ENCODE measurements at regions not wholly inside any gene's neighbourhood (a gene's known extent, or its start where the extent isn't known, plus 50 kb on each side); places are given as distances from the start of the nearest gene placed in this dataset.
"Not testable (repeated sequence)": the region's sequence is repeated elsewhere in the genome, so short reads cannot be mapped to it uniquely, and the experiment has no call there.

DNA sequence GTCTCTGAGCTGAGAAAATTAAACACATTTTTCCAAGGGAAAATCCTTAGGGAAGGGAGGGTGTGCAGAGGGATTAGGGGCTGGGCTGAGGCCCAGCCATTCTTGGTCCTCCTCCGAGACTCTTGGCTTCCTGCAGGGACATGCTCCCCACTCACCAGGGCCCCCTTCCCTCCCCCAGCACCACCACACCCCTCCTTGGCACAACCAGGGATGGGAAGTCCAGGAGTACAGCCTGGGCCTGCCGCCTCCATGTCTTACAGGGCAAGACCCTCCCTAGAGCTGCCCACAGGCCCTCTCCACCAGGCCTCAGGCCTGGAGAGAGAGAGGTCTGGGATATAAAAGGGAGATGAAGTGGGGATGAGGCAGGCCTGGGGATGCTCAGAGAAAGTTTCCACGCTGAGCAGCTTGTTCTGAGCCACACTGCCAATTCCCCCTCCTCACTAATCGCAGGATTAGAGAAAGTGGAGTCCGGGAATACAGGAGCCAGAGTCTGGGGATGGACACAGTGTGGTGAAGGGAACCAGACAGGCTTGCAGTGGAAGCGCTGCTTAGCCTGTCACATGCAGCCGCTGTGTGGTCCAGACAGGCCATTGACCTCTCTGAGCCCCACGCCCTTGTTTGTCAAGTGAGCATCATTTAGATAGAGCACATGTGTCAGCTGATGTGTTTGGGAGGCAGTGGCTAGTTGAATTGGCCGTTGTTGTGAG, 105.5 kb downstream of the MRPL14 start:
- no peak for DNase-seq (ENCODE audit: low spot score)
- Mint-ChIP-seq H3K27ac (no peak overlapping the region), H3K4me1 (ENCODE audit: low read depth) (no peaks in the 10 kb centered on the region), H3K27me3 (ENCODE audit: low read depth) (peaks cover 3% of the 10 kb centered on the region), H3K4me3 (no peak overlapping the region), H3K9me3 (no peaks in the 10 kb centered on the region), H3K36me3 (ENCODE audit: low read depth) (no peaks in the 10 kb centered on the region)

DNA sequence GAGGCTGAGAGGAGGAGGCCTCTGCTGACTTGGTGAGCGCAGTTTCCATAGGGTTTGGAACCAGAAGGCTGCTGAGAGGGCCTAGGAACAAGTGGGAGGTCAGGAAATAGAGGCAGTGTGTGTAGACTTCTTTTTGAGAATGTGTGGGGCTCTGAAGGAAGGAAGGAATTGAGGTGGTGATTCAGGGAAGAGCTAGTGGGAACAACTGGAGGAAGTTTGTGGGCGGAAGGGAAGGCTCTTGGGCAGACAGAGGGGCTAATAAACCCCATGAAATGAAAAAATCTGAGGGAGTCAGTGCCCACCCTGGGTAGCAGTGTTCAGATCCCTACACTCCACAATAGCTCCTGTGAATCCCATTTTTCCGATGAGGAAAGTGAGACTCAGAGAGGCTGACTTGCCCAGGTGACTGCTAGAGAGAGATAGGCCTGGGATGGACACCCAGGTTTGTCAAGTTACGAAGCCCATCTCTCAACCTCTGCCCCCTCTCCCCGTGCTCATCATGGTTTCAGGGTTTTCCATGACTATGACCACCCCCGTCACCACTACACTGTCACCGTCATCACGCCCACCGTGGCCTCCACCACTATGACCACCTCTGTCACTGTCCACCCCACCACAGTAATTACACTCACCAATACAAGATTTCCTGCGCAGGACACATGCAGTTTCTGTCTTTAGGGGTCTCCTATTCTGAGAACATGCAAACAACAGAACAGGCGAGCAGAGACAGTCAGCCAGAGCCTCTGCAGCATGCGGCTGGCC, 106.4 kb downstream of the MRPL14 start:
- H3K36me3 Mint-ChIP-seq (ENCODE audit: low read depth): no peaks in the 10 kb centered on the region
- H3K4me3 Mint-ChIP-seq: no peak overlapping the region
- H3K27me3 Mint-ChIP-seq (ENCODE audit: low read depth): no peaks in the 10 kb centered on the region
- H3K9me3 Mint-ChIP-seq: no peaks in the 10 kb centered on the region
- no peak overlapping the region for H3K27ac Mint-ChIP-seq
- DNase-seq (ENCODE audit: low spot score): no peak
- H3K4me1 Mint-ChIP-seq (ENCODE audit: low read depth): no peaks in the 10 kb centered on the region

DNA sequence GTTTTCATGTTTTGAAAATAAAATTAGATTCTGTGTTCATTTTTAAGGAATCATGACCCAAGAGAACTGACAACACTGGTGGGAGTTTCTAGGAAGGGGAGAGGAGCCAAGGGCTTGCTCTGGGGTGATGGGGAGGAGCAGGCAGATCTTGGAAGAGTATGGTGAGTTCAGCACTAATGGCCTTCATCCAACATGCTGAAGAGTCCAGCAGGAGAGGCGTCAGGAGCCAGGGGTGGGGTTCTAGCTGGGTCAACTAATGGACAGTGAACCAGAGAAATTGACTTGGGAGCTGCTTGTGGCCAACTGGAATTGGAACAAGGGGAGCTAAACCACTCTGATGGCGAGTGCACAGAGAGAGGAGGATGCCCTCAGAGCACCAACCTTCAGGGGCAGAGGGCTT, 107.1 kb downstream of the MRPL14 start:
- Mint-ChIP-seq H3K27me3 (ENCODE audit: low read depth) (no peaks in the 10 kb centered on the region), H3K36me3 (ENCODE audit: low read depth) (no peaks in the 10 kb centered on the region), H3K4me3 (no peak overlapping the region), H3K27ac (no peak overlapping the region), H3K4me1 (ENCODE audit: low read depth) (no peaks in the 10 kb centered on the region), H3K9me3 (no peaks in the 10 kb centered on the region)
- no peak for DNase-seq (ENCODE audit: low spot score)

DNA sequence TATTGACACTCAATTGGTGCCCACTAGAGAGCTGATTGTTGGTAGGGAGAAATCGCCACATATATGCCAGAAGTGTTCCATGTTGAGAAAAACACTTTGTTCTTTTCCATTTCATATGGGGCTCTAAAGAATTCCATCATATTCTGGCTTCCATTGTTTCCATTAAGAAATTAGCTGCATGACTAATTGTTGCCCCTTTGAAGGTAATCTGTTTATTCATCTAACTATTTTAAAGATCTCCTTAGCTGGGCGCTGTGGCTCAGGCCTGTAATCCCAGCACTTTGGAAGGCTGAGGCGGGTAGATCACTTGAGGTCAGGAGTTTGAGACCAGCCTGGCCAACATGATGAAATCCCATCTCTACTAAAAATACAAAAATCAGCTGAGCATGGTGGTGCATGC, 109.9 kb downstream of the MRPL14 start:
- DNase-seq (ENCODE audit: low spot score); H3K27me3 Mint-ChIP-seq (ENCODE audit: low read depth); H3K4me3 Mint-ChIP-seq; H3K9me3 Mint-ChIP-seq; H3K4me1 Mint-ChIP-seq (ENCODE audit: low read depth); H3K27ac Mint-ChIP-seq; H3K36me3 Mint-ChIP-seq (ENCODE audit: low read depth): not testable (repeated sequence)

DNA sequence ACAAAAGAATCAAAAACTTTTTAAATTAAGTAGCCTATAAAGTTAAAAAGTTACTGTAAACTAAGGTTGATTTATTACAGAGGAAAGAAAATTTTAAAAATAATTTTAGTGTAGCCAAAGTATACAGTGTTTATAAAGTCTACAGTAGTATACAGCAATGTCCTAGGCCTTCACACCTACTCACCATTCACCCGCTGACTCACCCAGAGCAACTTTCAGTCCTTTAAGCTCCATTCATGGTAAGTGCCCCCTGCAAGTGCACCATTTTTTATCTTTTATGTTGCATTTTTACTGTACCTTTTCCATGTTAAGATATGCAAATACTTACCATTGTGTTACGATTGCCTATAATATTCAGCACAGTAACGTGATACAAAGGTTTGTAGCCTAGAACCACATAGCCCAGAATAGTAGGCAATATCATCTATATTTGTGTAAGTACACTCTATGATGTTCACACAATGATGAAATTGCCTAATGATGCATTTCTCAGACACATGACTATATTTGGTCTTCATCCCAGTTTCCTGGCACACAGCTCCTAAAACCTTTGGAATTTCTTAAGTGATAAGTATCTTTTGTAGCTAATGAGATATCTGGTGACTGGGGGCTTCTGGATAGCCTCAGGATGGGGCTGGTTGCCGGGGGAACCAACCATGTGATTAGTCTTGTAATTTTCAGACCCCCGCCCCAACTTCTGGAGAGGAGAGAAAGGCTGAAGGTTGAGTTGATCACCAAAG, 111.0 kb downstream of the MRPL14 start:
- Mint-ChIP-seq H3K27ac (no peak overlapping the region), H3K36me3 (ENCODE audit: low read depth) (no peaks in the 10 kb centered on the region), H3K27me3 (ENCODE audit: low read depth) (peaks cover 9% of the 10 kb centered on the region), H3K9me3 (no peaks in the 10 kb centered on the region), H3K4me1 (ENCODE audit: low read depth) (no peaks in the 10 kb centered on the region), H3K4me3 (no peak overlapping the region)
- no peak for DNase-seq (ENCODE audit: low spot score)

DNA sequence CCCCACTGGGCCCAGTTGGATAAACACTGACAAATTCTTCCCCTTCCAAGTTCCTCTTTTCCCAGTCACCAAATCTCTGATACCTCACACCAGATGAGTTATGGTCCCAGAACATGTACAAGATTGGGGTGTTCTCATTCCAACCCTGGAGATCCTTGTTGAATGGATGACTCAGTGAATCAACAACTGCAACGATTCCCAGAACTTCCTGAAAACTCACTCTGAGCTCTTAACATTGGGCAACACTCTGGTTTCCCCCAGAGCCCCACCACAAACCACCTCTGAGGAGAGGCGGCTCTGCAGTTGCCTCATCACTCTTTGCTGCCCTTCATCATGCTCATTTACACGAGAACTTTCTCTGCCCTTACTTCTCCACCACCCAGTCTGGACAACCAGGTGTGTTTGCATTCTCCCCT, 115.2 kb downstream of the MRPL14 start:
- no peaks in the 10 kb centered on the region for H3K36me3 Mint-ChIP-seq (ENCODE audit: low read depth)
- no peak overlapping the region for H3K4me3 Mint-ChIP-seq
- DNase-seq (ENCODE audit: low spot score): no peak
- no peaks in the 10 kb centered on the region for H3K9me3 Mint-ChIP-seq
- no peak overlapping the region for H3K27ac Mint-ChIP-seq
- no peaks in the 10 kb centered on the region for H3K4me1 Mint-ChIP-seq (ENCODE audit: low read depth)
- peaks cover 9% of the 10 kb centered on the region for H3K27me3 Mint-ChIP-seq (ENCODE audit: low read depth)

DNA sequence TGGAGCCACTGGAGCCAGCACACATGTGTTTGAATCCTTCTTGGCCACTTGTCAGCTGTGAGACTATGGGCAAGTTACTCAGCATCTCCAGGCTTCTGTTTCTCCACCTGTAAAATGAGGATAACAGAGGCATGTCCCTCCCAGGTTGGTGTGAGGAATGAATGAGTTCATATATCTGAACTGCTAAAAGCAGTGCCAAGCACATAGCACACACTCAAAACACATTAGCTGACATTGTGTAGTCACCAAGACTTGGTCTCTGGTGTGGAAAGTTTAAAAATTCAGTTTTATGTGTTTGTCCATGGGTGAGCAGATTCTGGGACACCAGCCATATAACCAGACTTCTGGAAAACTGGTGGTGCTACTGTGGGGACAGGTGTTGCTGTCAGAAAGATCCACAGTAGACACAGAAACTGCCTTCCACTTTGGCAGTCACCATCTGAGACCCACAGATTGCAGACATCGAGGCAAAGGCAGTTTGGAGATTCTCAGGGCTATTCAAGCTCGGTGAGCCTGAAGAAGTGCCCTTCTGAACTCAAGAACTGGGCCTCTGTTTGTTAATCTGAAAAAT, 115.8 kb downstream of the MRPL14 start:
- no peak overlapping the region for H3K4me3 Mint-ChIP-seq
- H3K27ac Mint-ChIP-seq: no peak overlapping the region
- no peak for DNase-seq (ENCODE audit: low spot score)
- peaks cover 9% of the 10 kb centered on the region for H3K27me3 Mint-ChIP-seq (ENCODE audit: low read depth)
- H3K4me1 Mint-ChIP-seq (ENCODE audit: low read depth): no peaks in the 10 kb centered on the region
- H3K9me3 Mint-ChIP-seq: no peaks in the 10 kb centered on the region
- H3K36me3 Mint-ChIP-seq (ENCODE audit: low read depth): no peaks in the 10 kb centered on the region

DNA sequence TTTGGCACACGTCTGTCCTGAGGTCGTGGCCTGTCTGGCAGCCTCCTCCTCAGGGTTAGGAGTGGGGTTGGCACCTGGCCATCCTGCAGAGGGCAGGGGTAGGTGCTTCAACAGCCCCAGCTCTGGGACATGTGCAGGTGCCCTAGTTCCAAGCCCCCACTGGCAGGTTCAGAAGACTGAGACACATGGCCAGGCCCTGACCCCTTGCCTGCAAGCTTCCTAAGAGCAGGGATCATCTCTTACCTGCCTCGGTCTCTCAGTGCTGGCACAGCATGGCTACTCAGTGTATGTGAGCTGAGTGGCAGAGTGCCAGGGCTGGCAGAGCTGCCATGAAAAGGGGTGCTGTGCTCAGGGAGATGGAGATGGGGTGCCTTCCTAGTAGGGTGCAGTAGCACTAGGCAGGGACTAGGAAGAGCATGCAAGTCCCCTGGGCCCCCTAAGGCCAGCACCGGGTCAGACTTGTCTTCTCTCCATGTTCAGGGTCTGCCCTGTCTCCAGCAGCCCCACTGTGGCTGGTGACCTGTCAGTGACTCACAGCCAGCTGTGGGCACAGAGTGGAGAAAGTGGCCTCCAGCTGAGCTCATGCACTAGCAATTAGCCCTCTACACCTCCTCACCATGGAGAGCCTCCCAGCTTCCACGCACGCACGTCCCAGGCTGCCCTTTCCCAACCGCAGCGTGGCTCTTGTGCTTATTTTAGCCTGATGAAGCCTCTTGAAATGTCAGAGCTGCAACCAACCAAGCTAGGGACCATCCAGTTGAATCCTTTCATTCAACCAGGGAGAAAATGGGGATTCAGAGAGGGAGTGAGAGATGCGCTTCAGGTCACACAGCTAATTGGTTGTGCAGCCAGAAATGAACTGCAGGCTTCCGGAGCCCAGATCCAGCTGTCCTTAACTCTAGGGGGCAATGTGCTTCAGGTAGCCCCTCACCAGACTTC, 116.6 kb downstream of the MRPL14 start:
- Mint-ChIP-seq H3K9me3 (no peaks in the 10 kb centered on the region), H3K27ac (no peak overlapping the region), H3K4me3 (no peak overlapping the region), H3K36me3 (ENCODE audit: low read depth) (no peaks in the 10 kb centered on the region), H3K4me1 (ENCODE audit: low read depth) (no peaks in the 10 kb centered on the region), H3K27me3 (ENCODE audit: low read depth) (peaks cover 9% of the 10 kb centered on the region)
- no peak for DNase-seq (ENCODE audit: low spot score)

DNA sequence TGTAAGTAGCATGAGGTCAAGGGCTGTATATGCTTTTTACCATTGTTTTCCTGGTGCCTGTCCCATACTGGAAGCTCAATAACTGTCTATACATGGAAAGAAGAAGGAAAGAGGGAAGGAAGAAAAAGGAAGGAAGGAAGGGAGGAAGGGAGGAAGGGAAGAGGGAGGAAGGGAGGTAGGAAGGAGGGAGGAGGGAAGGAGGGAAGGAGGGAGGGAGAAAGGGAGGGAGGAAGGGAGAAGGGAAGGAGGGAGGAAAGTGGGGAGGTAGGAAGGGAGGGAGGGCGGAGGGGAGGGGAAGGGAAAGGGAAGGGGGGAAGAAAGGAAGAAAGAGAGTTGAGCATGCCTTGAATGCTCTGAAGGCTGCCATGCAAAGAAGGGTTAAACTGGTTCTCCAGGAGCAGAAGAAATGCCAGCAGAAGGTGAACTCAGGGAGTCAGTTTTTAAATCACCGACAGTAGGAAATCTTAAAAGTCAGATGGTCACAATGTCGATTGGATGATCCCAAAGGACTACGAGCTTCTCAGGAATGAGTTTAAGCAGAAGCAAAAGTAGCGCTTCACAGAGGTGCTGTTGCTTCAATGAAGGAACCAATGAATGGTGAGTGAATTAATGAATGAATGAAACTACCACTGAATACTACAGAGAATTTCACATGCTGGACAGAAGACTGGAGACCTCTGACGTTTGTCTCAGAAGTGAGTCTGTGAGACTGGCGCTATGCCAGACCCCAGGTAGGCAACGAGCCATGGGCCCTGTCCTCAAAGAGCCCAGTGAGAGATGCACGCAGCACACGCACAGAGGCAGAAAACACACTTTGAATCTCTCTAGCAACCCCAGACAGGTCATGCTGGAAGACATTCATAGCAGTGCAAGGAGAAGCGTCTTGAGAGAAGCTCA, 117.6 kb downstream of the MRPL14 start:
- peaks cover 12% of the 10 kb centered on the region for H3K27me3 Mint-ChIP-seq (ENCODE audit: low read depth)
- no peaks in the 10 kb centered on the region for H3K9me3 Mint-ChIP-seq
- H3K27ac Mint-ChIP-seq: no peak overlapping the region
- H3K36me3 Mint-ChIP-seq (ENCODE audit: low read depth): no peaks in the 10 kb centered on the region
- DNase-seq (ENCODE audit: low spot score): no peak
- no peaks in the 10 kb centered on the region for H3K4me1 Mint-ChIP-seq (ENCODE audit: low read depth)
- H3K4me3 Mint-ChIP-seq: no peak overlapping the region

DNA sequence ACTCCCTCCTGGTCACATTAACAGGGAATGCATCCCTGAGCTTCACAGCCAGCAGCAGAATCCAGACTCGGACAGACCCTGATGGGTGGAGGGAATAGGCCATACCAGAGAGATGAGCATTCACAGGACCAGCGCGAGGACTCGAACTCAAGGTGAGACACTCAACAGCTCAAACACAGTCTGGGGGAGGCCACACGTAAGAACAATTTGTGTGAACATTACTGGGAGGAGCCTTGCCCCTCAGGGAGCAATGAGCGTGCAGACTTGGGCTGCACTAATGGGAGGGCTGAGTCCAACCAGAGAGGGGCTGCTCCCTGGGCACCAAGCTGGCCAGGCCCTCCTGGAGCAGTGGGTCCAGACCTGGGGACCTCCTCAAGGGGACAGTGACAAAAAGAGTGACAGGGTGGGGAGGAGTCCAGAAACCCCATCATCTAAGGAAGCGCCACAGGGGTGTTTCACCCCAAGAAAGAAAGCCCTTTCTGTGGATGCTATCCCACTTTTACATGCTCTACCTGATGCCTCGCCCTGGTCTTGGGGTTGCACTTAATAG, 118.4 kb downstream of the MRPL14 start:
- H3K4me1 Mint-ChIP-seq (ENCODE audit: low read depth): no peaks in the 10 kb centered on the region
- H3K27me3 Mint-ChIP-seq (ENCODE audit: low read depth): peaks cover 13% of the 10 kb centered on the region

DNA sequence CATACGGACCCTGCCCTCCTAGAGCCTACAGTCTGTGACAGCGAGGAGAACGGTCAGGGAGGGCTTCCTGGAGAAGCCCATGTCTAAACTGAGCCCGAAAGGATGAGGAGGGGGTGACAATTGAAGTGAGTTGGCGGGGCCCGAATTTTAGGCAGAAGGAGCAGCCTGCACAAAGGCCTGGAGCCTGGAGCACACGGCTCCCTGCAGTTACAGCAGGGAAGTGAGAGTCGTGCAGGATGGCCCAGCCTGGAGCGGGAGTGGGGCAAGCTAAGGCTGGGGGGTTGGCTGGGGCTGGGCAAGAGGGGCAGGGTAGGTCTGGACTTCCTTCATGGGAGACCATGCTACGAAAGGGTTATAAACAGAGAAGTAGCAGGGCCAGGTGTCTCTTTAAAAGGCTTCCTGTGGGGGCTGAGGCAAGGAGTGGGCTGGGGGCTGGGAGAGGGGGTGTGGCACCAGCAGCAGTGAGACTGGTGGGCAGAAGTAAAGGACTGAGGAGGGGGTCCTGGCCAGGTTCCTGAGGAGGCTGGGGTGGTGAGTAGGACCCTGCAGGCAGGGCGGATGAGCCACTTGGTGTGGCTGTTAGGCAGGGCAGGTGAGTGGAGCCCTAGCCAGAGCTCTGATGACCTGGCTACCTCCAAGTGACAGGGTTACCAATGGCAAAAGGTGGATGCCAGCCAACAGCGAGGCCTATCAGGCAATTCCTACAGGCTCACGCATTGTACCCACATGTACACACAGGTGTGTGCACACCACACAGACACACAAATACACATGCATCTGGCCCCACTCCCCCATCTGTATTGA, 119.2 kb downstream of the MRPL14 start:
- Mint-ChIP-seq H3K4me3 (no peak overlapping the region), H3K27ac (no peak overlapping the region), H3K36me3 (ENCODE audit: low read depth) (no peaks in the 10 kb centered on the region), H3K27me3 (ENCODE audit: low read depth) (peaks cover 12% of the 10 kb centered on the region), H3K9me3 (no peaks in the 10 kb centered on the region), H3K4me1 (ENCODE audit: low read depth) (no peaks in the 10 kb centered on the region)
- DNase-seq (ENCODE audit: low spot score): no peak

More for the DNA sequence above, 118.4 kb downstream of the MRPL14 start:
- no peak overlapping the region for H3K4me3 Mint-ChIP-seq
- H3K36me3 Mint-ChIP-seq (ENCODE audit: low read depth): no peaks in the 10 kb centered on the region
- no peak for DNase-seq (ENCODE audit: low spot score)
- H3K9me3 Mint-ChIP-seq: no peaks in the 10 kb centered on the region
- no peak overlapping the region for H3K27ac Mint-ChIP-seq

DNA sequence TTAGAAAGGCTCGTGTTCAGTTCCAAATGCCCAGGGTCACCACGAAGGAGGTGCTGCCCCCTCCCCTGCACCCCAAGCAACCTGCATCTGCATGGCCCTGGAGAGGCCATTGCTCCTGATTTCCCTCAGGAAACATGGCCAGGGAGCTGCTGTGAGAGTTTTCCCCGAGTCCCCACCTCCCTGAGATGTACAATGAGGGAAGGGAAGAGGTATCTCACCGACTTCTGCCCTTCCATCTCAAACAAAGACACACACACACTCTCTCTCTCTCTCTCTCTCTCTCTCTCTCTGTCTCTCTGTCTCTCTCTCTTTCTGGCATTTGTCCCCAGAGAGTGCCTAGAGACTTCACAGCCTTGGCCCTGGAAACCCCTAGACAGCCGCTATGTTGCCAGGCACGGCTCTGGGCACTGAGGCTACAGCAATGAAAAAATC, 120.4 kb downstream of the MRPL14 start:
- H3K4me1 Mint-ChIP-seq (ENCODE audit: low read depth): no peaks in the 10 kb centered on the region
- no peaks in the 10 kb centered on the region for H3K9me3 Mint-ChIP-seq
- DNase-seq (ENCODE audit: low spot score): no peak
- H3K4me3 Mint-ChIP-seq: no peak overlapping the region
- peak overlapping the region; percentile 78 for H3K27ac Mint-ChIP-seq
- peaks cover 11% of the 10 kb centered on the region for H3K27me3 Mint-ChIP-seq (ENCODE audit: low read depth)
- no peaks in the 10 kb centered on the region for H3K36me3 Mint-ChIP-seq (ENCODE audit: low read depth)
